DND-41 (cell line): ENCODE measurements at regions not wholly inside any gene's neighbourhood (a gene's known extent, or its start where the extent isn't known, plus 50 kb on each side); places are given as distances from the start of the nearest gene placed in this dataset.
A peak's percentile ranks its signal among the peaks of the same experiment; 100 is the strongest.

Source experiments
- CTCF ChIP-seq: IDR thresholded peaks from 2 replicates; pipeline ENCODE4 v1.5.1; 2012; ENCODE audit warnings: borderline replicate concordance, low read length, moderate library complexity, mild to moderate bottlenecking; ENCODE audit not compliant: poor library complexity, severe bottlenecking; ENCODE audit errors: extremely low read depth
- EZH2 ChIP-seq: IDR thresholded peaks from 3 replicates; pipeline ENCODE4 v1.6.1; 2012; ENCODE audit warnings: borderline replicate concordance, low read depth, mild to moderate bottlenecking, moderate library complexity, low read length, inconsistent platforms; ENCODE audit not compliant: severe bottlenecking

DNA sequence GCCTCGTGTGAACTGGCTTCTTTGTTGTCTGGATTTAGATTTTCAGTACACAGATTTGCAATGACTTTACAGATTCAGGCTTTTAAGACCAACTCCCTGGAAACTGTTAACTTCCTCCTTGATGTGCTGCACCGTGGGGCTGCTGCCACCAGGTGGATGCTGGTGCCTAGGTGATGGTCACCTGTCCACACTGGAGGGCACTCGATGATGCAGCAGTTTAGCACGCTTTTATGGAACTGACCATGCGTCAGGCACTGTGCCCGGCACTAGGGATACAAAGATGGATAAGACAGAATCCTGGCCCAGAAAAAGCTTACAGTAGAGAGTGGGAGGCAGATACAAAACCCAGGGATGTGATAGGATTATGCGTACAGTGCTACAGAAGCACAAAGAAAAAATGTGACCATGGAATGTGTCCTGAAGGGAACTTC, 180.7 kb downstream of the CEP135 start:
- TF ChIP-seq EZH2 = no peak
- peak; percentile 45 for TF ChIP-seq CTCF
